ENCODE measurements at regions not wholly inside any gene's neighbourhood (a gene's known extent, or its start where the extent isn't known, plus 50 kb on each side); places are given as distances from the start of the nearest gene placed in this dataset.

DNA sequence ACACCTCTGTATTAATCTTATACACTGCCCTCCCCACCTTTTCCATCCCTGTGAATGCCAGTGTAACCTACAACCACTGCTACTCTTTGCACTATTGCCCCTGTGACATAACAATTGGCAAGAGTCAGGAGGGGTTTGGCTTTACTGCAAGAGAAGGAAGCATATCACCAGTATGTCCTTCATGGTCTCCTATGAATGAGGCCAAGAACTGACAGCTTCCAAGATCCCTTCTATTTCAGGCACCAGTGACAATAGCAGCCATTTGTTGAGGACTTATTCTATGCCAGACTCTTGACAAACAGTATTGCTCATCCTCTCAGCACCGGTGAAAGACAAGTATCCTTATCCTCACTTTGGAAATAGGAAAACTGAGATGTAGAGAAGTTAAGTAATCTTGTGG lies 363.9 kb downstream of the MID1IP1 start:
- TF ChIP-seq, protein P1, sequence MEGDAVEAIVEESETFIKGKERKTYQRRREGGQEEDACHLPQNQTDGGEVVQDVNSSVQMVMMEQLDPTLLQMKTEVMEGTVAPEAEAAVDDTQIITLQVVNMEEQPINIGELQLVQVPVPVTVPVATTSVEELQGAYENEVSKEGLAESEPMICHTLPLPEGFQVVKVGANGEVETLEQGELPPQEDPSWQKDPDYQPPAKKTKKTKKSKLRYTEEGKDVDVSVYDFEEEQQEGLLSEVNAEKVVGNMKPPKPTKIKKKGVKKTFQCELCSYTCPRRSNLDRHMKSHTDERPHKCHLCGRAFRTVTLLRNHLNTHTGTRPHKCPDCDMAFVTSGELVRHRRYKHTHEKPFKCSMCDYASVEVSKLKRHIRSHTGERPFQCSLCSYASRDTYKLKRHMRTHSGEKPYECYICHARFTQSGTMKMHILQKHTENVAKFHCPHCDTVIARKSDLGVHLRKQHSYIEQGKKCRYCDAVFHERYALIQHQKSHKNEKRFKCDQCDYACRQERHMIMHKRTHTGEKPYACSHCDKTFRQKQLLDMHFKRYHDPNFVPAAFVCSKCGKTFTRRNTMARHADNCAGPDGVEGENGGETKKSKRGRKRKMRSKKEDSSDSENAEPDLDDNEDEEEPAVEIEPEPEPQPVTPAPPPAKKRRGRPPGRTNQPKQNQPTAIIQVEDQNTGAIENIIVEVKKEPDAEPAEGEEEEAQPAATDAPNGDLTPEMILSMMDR (IDR thresholded peaks at IDR 0.05; ENCODE audit: low read length), result no peak
- no peak for TF ChIP-seq EZH2 (IDR thresholded peaks at IDR 0.05; ENCODE audit: borderline replicate concordance, low read length)
